ENCODE measurements at regions not wholly inside any gene's neighbourhood (a gene's known extent, or its start where the extent isn't known, plus 50 kb on each side); places are given as distances from the start of the nearest gene placed in this dataset.

DNA sequence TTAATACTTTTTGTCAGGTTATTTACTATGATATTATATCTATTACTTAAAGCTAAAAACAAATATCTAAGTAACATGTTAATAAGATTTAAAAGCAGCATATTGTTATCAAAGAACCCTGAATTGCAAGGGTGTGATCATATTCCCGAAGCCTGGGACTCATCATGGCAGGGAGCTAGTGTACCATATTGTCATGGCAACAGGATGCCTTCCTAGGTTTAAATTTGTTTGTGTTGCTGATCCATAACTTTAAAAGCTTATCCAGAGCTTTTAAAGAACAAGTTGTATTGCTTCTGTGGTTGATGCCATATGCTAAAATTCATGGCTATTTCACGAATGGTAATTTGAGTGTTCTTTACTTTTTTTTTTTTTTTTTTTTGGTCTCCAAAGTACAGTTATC, 500.5 kb downstream of the NAV3 start:
- Histone ChIP-seq H3K9me2 (replicated peaks; ENCODE audit: insufficient read depth, low read length) (no peaks in the 10 kb centered on the region), H4K20me1 (ENCODE audit: insufficient read depth, low read length) (no peaks in the 10 kb centered on the region), H3K36me3 (replicated peaks; ENCODE audit: insufficient read depth, low read length) (no peaks in the 10 kb centered on the region), H3K4me1 (ENCODE audit: low read length) (peaks cover 27% of the 10 kb centered on the region), H3K4me3 (ENCODE audit: low read length) (no peak overlapping the region), H3K27ac (ENCODE audit: low read length) (no peak overlapping the region), H3F3A (ENCODE audit: insufficient read depth, low read length) (peaks cover 7% of the 10 kb centered on the region; the same call in 1 of the 2 replicates), H3K79me2 (ENCODE audit: low read length) (no peaks in the 10 kb centered on the region), H3K4me2 (ENCODE audit: low read depth, low read length) (no peak overlapping the region), H2AFZ (ENCODE audit: low read length) (no peak overlapping the region), H3K27me3 (replicated peaks; ENCODE audit: insufficient read depth, low read length) (no peaks in the 10 kb centered on the region), H3K9ac (ENCODE audit: low read length) (no peak overlapping the region), H3K9me3 (replicated peaks; ENCODE audit: insufficient read depth, low read length) (no peaks in the 10 kb centered on the region)
- no peak for DNase-seq
- no peak for TF ChIP-seq EZH2 (optimal IDR thresholded peaks at IDR 0.05; ENCODE audit: low read depth, low read length)
- no peak for TF ChIP-seq EZH2phosphoT487 (IDR thresholded peaks at IDR 0.05; ENCODE audit: low read length)
- TF ChIP-seq, protein P1, sequence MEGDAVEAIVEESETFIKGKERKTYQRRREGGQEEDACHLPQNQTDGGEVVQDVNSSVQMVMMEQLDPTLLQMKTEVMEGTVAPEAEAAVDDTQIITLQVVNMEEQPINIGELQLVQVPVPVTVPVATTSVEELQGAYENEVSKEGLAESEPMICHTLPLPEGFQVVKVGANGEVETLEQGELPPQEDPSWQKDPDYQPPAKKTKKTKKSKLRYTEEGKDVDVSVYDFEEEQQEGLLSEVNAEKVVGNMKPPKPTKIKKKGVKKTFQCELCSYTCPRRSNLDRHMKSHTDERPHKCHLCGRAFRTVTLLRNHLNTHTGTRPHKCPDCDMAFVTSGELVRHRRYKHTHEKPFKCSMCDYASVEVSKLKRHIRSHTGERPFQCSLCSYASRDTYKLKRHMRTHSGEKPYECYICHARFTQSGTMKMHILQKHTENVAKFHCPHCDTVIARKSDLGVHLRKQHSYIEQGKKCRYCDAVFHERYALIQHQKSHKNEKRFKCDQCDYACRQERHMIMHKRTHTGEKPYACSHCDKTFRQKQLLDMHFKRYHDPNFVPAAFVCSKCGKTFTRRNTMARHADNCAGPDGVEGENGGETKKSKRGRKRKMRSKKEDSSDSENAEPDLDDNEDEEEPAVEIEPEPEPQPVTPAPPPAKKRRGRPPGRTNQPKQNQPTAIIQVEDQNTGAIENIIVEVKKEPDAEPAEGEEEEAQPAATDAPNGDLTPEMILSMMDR (IDR thresholded peaks at IDR 0.05; ENCODE audit: low read length) = no peak

DNA sequence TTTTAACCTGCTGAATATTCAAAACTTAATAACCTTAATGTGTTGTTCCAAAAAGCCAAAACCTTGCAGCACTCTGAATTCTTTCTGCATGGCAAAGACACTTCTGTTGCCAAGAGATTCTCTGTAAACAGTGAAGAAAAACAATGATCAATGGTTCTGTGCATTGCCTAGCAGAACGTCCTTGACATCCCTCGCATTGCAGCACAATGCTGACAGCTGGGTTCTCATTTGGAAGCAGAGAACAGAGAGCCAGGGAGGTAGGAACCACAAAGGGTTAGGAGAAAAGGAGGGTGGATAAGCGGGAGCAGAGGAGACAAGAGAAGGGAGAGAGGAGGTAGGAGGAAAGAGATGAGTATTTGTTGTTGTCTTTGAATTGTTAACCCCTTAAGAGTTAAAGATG, 501.1 kb downstream of the NAV3 start:
- no peaks in the 10 kb centered on the region for H3K9me3 ChIP-seq (replicated peaks; ENCODE audit: insufficient read depth, low read length)
- TF ChIP-seq, protein P1 (IDR thresholded peaks at IDR 0.05; ENCODE audit: low read length) = no peak
- TF ChIP-seq EZH2 (optimal IDR thresholded peaks at IDR 0.05; ENCODE audit: low read depth, low read length) = no peak
- no peak for TF ChIP-seq EZH2phosphoT487 (IDR thresholded peaks at IDR 0.05; ENCODE audit: low read length)
- no peak overlapping the region for H2AFZ ChIP-seq (ENCODE audit: low read length)
- no peaks in the 10 kb centered on the region for H3K27me3 ChIP-seq (replicated peaks; ENCODE audit: insufficient read depth, low read length)
- no peak for DNase-seq
- H3K4me3 ChIP-seq (ENCODE audit: low read length) = no peak overlapping the region
- peaks cover 7% of the 10 kb centered on the region; the same call in 1 of the 2 replicates for H3F3A ChIP-seq (ENCODE audit: insufficient read depth, low read length)
- no peak overlapping the region for H3K4me2 ChIP-seq (ENCODE audit: low read depth, low read length)
- H4K20me1 ChIP-seq (ENCODE audit: insufficient read depth, low read length) = no peaks in the 10 kb centered on the region
- H3K27ac ChIP-seq (ENCODE audit: low read length) = no peak overlapping the region
- H3K4me1 ChIP-seq (ENCODE audit: low read length) = peaks cover 24% of the 10 kb centered on the region
- no peaks in the 10 kb centered on the region for H3K9me2 ChIP-seq (replicated peaks; ENCODE audit: insufficient read depth, low read length)
- H3K79me2 ChIP-seq (ENCODE audit: low read length) = no peaks in the 10 kb centered on the region
- no peaks in the 10 kb centered on the region for H3K36me3 ChIP-seq (replicated peaks; ENCODE audit: insufficient read depth, low read length)
- H3K9ac ChIP-seq (ENCODE audit: low read length) = no peak overlapping the region

DNA sequence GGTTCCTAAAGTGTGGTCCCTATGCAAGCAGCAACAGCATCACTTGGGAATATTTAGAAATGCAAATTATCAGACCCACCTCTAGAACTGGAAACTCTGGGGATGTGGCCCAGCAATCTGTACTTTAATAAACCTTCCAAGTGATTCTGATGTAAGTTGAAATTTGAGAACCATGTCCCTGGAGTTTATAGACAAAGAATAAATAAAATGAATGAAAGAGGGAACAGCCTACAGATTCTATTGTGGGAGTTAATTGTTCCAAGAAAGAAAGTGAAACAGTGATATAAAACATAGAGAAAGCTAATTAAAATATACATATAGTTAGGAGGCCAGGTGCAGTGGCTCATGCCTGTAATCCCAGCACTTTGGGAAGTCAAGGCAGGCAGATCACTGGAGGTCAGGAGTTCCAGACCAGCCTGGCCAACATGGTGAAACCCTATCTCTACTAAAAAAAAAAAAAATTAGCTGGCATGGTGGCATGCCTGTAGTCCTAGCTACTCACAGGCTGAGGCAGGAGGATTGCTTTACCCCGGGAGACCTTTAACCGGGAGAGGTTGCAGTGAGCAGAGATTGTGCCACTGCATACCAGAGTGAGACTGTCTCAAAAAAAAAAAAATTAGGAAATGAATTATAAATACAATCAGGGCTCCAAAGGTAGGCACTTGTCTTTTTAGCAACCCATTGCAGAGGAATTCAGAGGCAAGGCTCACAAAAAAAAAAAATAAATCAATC, 507.5 kb downstream of the NAV3 start:
- H3K27ac ChIP-seq (ENCODE audit: low read length) = no peak overlapping the region
- no peaks in the 10 kb centered on the region for H3K79me2 ChIP-seq (ENCODE audit: low read length)
- no peaks in the 10 kb centered on the region for H3K9me2 ChIP-seq (replicated peaks; ENCODE audit: insufficient read depth, low read length)
- no peaks in the 10 kb centered on the region for H3K9me3 ChIP-seq (replicated peaks; ENCODE audit: insufficient read depth, low read length)
- H4K20me1 ChIP-seq (ENCODE audit: insufficient read depth, low read length) = no peaks in the 10 kb centered on the region
- H3K9ac ChIP-seq (ENCODE audit: low read length) = no peak overlapping the region
- TF ChIP-seq EZH2phosphoT487 (IDR thresholded peaks at IDR 0.05; ENCODE audit: low read length) (no peak), EZH2 (optimal IDR thresholded peaks at IDR 0.05; ENCODE audit: low read depth, low read length) (no peak)
- TF ChIP-seq, protein P1 (IDR thresholded peaks at IDR 0.05; ENCODE audit: low read length) = no peak
- no peak for DNase-seq
- H3K36me3 ChIP-seq (replicated peaks; ENCODE audit: insufficient read depth, low read length) = no peaks in the 10 kb centered on the region
- no peak overlapping the region for H3K4me2 ChIP-seq (ENCODE audit: low read depth, low read length)
- no peaks in the 10 kb centered on the region for H3F3A ChIP-seq (ENCODE audit: insufficient read depth, low read length)
- no peaks in the 10 kb centered on the region for H3K27me3 ChIP-seq (replicated peaks; ENCODE audit: insufficient read depth, low read length)
- H2AFZ ChIP-seq (ENCODE audit: low read length) = no peak overlapping the region
- H3K4me3 ChIP-seq (ENCODE audit: low read length) = no peak overlapping the region
- H3K4me1 ChIP-seq (ENCODE audit: low read length) = no peaks in the 10 kb centered on the region
